GM23248 (cell line): ENCODE measurements at regions not wholly inside any gene's neighbourhood (a gene's known extent, or its start where the extent isn't known, plus 50 kb on each side); places are given as distances from the start of the nearest gene placed in this dataset.

ENCODE experiments used
- EZH2 ChIP-seq: fragments of 200-600 bp; sonication (generic); IDR thresholded peaks from 2 replicates; pipeline ENCODE4 v1.6.1; 2018; ENCODE audit warnings: antibody characterized with exemption, mild to moderate bottlenecking; ENCODE audit not compliant: insufficient read depth, poor library complexity, severe bottlenecking
- EZH2phosphoT487 ChIP-seq: fragments of 200-600 bp; sonication (generic); IDR thresholded peaks from 2 replicates; pipeline ENCODE4 v1.6.1; 2018; ENCODE audit warnings: antibody characterized with exemption, moderate library complexity, mild to moderate bottlenecking, low read depth; ENCODE audit not compliant: insufficient read depth

- TF ChIP-seq EZH2 = no peak
- TF ChIP-seq EZH2phosphoT487 = no peak
Measured at GRCh38 chr21:41560661-41561158, 52.8 kb upstream of the TMPRSS2 start.
